ENCODE measurements at regions not wholly inside any gene's neighbourhood (a gene's known extent, or its start where the extent isn't known, plus 50 kb on each side); places are given as distances from the start of the nearest gene placed in this dataset.

GRCh38 chr10:25113191-25114035 lies 61.4 kb upstream of the GPR158 start:
- H4K5ac ChIP-seq (ENCODE audit: insufficient read length, low read depth, low read length), result no peak overlapping the region
- H2AFZ ChIP-seq (ENCODE audit: low read length), result peak overlapping the region; percentile 54; the same call in 1 of the 2 replicates
- no peaks in the 10 kb centered on the region for H3K9me3 ChIP-seq (ENCODE audit: insufficient read depth in 2 of 2, low read depth in 1 of 2, low read length in 1 of 2)
- no peak overlapping the region for H2BK12ac ChIP-seq (ENCODE audit: low read depth, low read length)
- no peak overlapping the region for H4K8ac ChIP-seq (ENCODE audit: extremely low read depth, insufficient read depth, low read length)
- H4K91ac ChIP-seq (replicated peaks; ENCODE audit: insufficient read length, low read length), result no peak overlapping the region
- H3K4me1 ChIP-seq (replicated peaks in 1 of 4; ENCODE audit: control insufficient read depth in 3 of 4, insufficient read depth in 4 of 4, low read length in 3 of 4), result peaks cover 0 to 7% (median 0%) of the 10 kb centered on the region in 4 experiments; a peak in 4 of 7 replicates
- H3K4me3 ChIP-seq (ENCODE audit: extremely low read depth in 1 of 4, insufficient read depth in 2 of 4, low read depth in 3 of 4, low read length in 4 of 4), result no peak overlapping the region
- H3K18ac ChIP-seq (ENCODE audit: extremely low read depth, low read length), result no peak overlapping the region
- 32% methylated on average over 14 of the region's 14 CpGs; no CpG with 5 or more reads in 1 of the 2 experiments for WGBS, 2 experiments (ENCODE audit: extremely low coverage in 1 of 2, insufficient coverage in 1 of 2, insufficient read length in 1 of 2, insufficient replicate concordance in 2 of 2, low coverage in 1 of 2, low lambda C conversion rate in 2 of 2, missing lambda C conversion rate in 1 of 2)
- no peak overlapping the region for H2BK20ac ChIP-seq (ENCODE audit: low read length)
- H2BK5ac ChIP-seq (ENCODE audit: low read depth, low read length), result no peak overlapping the region
- no peak overlapping the region for H3K23ac ChIP-seq (ENCODE audit: insufficient read length)
- POLR2A ChIA-PET (ENCODE audit: partially characterized antibody), result no interaction called here
- H3K4me2 ChIP-seq (ENCODE audit: insufficient read depth in 1 of 2, low read depth in 2 of 2, low read length in 2 of 2), result no peak overlapping the region; a peak in 1 of 4 replicates
- H3K79me2 ChIP-seq (ENCODE audit: control insufficient read depth in 1 of 2, insufficient read depth in 2 of 2, low read length in 2 of 2), result no peaks in the 10 kb centered on the region
- no peaks in the 10 kb centered on the region for H4K20me1 ChIP-seq (replicated peaks in 1 of 2; ENCODE audit: control insufficient read depth in 1 of 2, insufficient read depth in 2 of 2, low read length in 2 of 2)
- H3K9ac ChIP-seq (replicated peaks in 1 of 4; ENCODE audit: extremely low read depth in 1 of 4, low read depth in 3 of 4, low read length in 3 of 4), result no peak overlapping the region
- H3K14ac ChIP-seq (ENCODE audit: insufficient read length), result no peak overlapping the region
- no peak overlapping the region for H3K4ac ChIP-seq (replicated peaks; ENCODE audit: insufficient read length, low read depth, low read length)
- H2BK120ac ChIP-seq (replicated peaks; ENCODE audit: low read depth, low read length), result no peak overlapping the region
- no peak overlapping the region for H2AK5ac ChIP-seq (ENCODE audit: low read depth, low read length)
- TF ChIP-seq ZNF274 (IDR thresholded peaks at IDR 0.05; ENCODE audit: borderline replicate concordance, extremely low read depth, low read length), result no peak
- peak; percentile 58 for TF ChIP-seq ASH2L (IDR thresholded peaks at IDR 0.05; ENCODE audit: low read length)
- TF ChIP-seq, protein P1, sequence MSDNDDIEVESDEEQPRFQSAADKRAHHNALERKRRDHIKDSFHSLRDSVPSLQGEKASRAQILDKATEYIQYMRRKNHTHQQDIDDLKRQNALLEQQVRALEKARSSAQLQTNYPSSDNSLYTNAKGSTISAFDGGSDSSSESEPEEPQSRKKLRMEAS (IDR thresholded peaks at IDR 0.05), result no peak
- TF ChIP-seq TEAD4 (IDR thresholded peaks at IDR 0.05; ENCODE audit: low read depth, low read length), result 0 out of 2 replicates have a peak, but pooled peaks have one; percentile 35
- peak; percentile 85 to 86 for TF ChIP-seq RAD21 (IDR thresholded peaks at IDR 0.05 in 1 of 2, conservative IDR thresholded peaks at IDR 0.05 in 1 of 2; ENCODE audit: low read depth in 2 of 2, low read length in 2 of 2)
- TF ChIP-seq, protein P2, sequence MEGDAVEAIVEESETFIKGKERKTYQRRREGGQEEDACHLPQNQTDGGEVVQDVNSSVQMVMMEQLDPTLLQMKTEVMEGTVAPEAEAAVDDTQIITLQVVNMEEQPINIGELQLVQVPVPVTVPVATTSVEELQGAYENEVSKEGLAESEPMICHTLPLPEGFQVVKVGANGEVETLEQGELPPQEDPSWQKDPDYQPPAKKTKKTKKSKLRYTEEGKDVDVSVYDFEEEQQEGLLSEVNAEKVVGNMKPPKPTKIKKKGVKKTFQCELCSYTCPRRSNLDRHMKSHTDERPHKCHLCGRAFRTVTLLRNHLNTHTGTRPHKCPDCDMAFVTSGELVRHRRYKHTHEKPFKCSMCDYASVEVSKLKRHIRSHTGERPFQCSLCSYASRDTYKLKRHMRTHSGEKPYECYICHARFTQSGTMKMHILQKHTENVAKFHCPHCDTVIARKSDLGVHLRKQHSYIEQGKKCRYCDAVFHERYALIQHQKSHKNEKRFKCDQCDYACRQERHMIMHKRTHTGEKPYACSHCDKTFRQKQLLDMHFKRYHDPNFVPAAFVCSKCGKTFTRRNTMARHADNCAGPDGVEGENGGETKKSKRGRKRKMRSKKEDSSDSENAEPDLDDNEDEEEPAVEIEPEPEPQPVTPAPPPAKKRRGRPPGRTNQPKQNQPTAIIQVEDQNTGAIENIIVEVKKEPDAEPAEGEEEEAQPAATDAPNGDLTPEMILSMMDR (IDR thresholded peaks at IDR 0.05; ENCODE audit: control extremely low read depth in 1 of 3, insufficient read depth in 1 of 3, low read depth in 1 of 3, low read length in 3 of 3), result peak; percentile 62 to 90 (median 81)
- TF ChIP-seq YY1 (IDR thresholded peaks at IDR 0.05; ENCODE audit: low read depth, low read length), result peak; percentile 75
- H2BK15ac ChIP-seq (ENCODE audit: low read length), result no peak overlapping the region
- no peaks in the 10 kb centered on the region for H3K79me1 ChIP-seq (ENCODE audit: low read depth, low read length)
- no peaks in the 10 kb centered on the region for H3K36me3 ChIP-seq (ENCODE audit: control insufficient read depth in 2 of 4, insufficient read depth in 4 of 4, low read length in 3 of 4)
- H3K23me2 ChIP-seq (ENCODE audit: low read depth, low read length), result no peaks in the 10 kb centered on the region
- no peaks in the 10 kb centered on the region; a peak in 1 of 7 replicates for H3K27me3 ChIP-seq (replicated peaks in 1 of 4; ENCODE audit: control insufficient read depth in 3 of 4, extremely low read depth in 1 of 4, insufficient read depth in 3 of 4, low read length in 3 of 4)
- DNase-seq (ENCODE audit: low read depth in 1 of 2, low spot score in 2 of 2), result peak; percentile 43 to 80
- CTCF ChIA-PET (ENCODE audit: partially characterized antibody), result interaction anchor here (0.6 to 3.0 kb wide), 30 partner anchors 11 to 501 kb away, joined by 3 to 20 read pairs (median 3); partner anchors contain the start of gene GPR158
- FAIRE-seq, result peak; percentile 28
- no peak overlapping the region for H3K56ac ChIP-seq (replicated peaks; ENCODE audit: insufficient read length, low read depth, low read length)
- no peak overlapping the region for H3K27ac ChIP-seq (ENCODE audit: low read depth, low read length)

Data from H1 (cell line).